Sciatic nerve (tissue), 2 donors: ENCODE measurements at regions not wholly inside any gene's neighbourhood (a gene's known extent, or its start where the extent isn't known, plus 50 kb on each side); places are given as distances from the start of the nearest gene placed in this dataset.
A peak's percentile ranks its signal among the peaks of the same experiment; 100 is the strongest.

ENCODE experiments used
- ATAC-seq: fragments of 200-7000 bp; cut with Tn5 transposase; one replicate; pipeline ENCODE4 v1.9.1; 2020; ENCODE audit warnings: mild to moderate bottlenecking, moderate library complexity
- DNase-seq: peaks from one replicate; pipeline ENCODE4 v3.0.0-alpha.2; 2020; ENCODE audit warnings: low spot score
- intact Hi-C: fragments of 100-400 bp; cut with DNase I; formaldehyde crosslinking; loops from one replicate; pipeline ENCODE4 v1.14.2; 2022
- donor health status: DM: no; HTN: no; CAD: no.
- donor health status: DM: no; HTN: no; CAD: no.

- intact Hi-C loops = no loop called here
- DNase-seq = no peak
- no peak for ATAC-seq
Measured at GRCh38 chr4:24260133-24260715, 324.1 kb downstream of the DHX15 start.

DNA sequence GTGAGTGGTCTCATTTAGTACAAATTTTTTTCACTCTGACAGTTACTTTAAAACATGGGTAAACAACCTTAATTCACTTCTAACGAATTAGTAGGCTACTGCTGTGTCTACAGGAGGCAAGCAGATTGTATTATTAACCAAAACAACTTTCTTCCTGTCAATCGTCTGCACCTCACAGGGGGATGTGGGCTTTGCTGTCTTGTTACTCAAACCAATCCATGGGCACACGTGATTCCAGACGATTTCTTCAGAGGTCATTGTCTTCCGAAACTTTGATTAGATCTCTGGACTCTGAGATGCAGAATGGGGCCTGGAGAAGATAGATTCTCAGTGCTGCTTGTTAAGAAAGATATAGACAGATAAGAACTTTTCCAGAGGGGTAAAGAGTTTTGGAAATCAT, 327.8 kb downstream of the DHX15 start:
- ATAC-seq (no peak), DNase-seq (no peak)
- intact Hi-C loops = no loop called here

DNA sequence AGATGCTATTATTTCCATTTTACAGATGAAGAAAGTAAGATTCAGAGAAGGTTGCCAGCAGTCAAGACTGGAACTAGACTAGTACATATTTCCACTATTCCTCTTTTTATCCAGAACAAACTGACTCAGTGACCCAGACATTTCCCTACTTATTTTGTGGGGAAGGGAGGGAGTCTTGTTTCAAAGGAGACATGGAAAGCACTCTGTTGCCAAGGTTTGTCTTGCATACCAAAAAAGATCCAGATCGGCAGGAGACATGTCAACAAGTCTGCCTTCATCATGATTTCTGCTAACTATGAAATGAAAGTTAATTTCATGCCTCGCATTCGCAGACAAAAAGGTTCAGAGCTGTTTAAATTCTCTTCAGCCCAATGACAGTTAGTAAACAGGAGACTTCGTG, 328.3 kb downstream of the DHX15 start:
- DNase-seq (no peak), ATAC-seq (no peak)
- intact Hi-C loops = no loop called here

GRCh38 chr4:24252121-24252520, 332.2 kb downstream of the DHX15 start:
- ATAC-seq = no peak
- no peak for DNase-seq
- intact Hi-C loops = no loop called here

- DNase-seq = no peak
- no peak for ATAC-seq
- intact Hi-C loops = no loop called here
Measured at GRCh38 chr4:24251589-24251988, 332.8 kb downstream of the DHX15 start.

GRCh38 chr4:24249972-24250371, 334.4 kb downstream of the DHX15 start:
- DNase-seq = no peak
- no peak for ATAC-seq
- intact Hi-C loops = loop anchor here (5.0 kb wide), 1 partner anchor 1938 kb away; no protein-coding TSS in a partner anchor

GRCh38 chr4:24248674-24249630, 335.4 kb downstream of the DHX15 start:
- intact Hi-C loops = loop anchor here (5.0 kb wide), 1 partner anchor 1937 kb away; no protein-coding TSS in a partner anchor
- no peak for DNase-seq
- no peak for ATAC-seq

DNA sequence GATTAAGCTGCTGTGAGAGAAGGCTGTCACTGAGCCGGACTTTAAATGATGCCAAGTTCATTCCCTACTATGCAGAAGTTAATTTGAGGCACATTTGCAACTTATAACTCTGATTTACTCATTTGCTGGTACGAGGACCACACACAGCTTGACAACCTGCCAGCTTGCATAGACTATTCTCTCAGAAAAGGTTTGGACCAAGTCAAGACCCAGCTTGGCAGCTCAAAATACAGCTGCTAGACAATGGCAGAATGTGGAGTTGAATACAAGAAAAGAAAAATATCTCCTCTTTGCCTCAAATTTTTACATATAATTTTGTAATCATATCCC, 338.9 kb downstream of the DHX15 start:
- DNase-seq (no peak), ATAC-seq (peak; percentile 39)
- intact Hi-C loops = loop anchor here (5.0 kb wide), 1 partner anchor 1933 kb away; no protein-coding TSS in a partner anchor

GRCh38 chr4:24244663-24245490, 339.5 kb downstream of the DHX15 start:
- intact Hi-C loops = loop anchor here (5.0 kb wide), 1 partner anchor 1933 kb away; no protein-coding TSS in a partner anchor
- ATAC-seq (peak; percentile 85), DNase-seq (no peak)

GRCh38 chr4:24243641-24244040, 340.7 kb downstream of the DHX15 start:
- DNase-seq = no peak
- intact Hi-C loops = no loop called here
- peak; percentile 35 for ATAC-seq

- DNase-seq (no peak), ATAC-seq (no peak)
- intact Hi-C loops = no loop called here
Measured at GRCh38 chr4:24241511-24241910, 342.8 kb downstream of the DHX15 start.

DNA sequence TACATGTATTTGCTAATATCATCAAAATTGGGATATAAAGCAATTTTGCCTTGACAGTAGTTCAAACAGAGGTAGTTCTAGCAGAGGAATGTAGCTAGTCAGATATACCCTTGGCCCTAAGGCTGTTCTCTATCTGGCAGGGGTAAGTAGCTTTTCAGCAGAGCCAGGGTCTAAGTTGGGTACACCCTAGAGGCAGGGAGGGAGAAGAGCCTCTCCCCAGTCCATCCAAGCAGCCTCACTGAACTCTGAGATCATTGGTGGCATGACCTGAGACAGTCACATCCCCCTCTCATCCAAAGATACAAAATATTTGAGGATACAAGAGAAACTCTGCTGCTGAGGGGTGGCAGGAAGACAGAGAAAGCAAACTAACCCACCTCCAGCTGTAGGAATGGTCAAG, 343.7 kb downstream of the DHX15 start:
- ATAC-seq = no peak
- intact Hi-C loops = no loop called here
- DNase-seq = no peak

- ATAC-seq = no peak
- intact Hi-C loops = no loop called here
- DNase-seq = no peak
Measured at GRCh38 chr4:24237709-24238108, 346.6 kb downstream of the DHX15 start.

- intact Hi-C loops = no loop called here
- DNase-seq (no peak), ATAC-seq (no peak)
Measured at GRCh38 chr4:24236532-24236931, 346.7 kb upstream of the PPARGC1A start.

DNA sequence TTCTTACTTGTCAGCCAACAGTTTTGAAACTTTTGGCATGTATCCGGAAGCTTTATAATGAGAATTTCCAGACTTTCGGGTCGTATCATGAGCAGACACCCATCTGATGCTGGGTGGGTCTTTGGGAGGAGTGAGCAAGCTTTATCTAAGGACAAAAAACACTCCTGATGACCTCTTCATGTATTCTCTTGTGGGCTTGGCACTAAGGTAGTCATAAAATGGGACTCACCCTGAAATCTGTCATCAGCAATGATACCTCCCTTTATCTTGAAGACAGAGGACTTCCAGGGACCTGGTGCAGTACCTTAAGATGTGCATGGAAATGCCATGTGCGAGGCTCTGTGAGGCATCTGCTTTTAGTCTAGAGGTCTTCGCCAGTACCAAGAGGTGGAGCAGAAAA, 346.3 kb upstream of the PPARGC1A start:
- intact Hi-C loops = no loop called here
- ATAC-seq (no peak), DNase-seq (no peak)

GRCh38 chr4:24235618-24236017, 345.8 kb upstream of the PPARGC1A start:
- ATAC-seq (no peak), DNase-seq (no peak)
- intact Hi-C loops = no loop called here

DNA sequence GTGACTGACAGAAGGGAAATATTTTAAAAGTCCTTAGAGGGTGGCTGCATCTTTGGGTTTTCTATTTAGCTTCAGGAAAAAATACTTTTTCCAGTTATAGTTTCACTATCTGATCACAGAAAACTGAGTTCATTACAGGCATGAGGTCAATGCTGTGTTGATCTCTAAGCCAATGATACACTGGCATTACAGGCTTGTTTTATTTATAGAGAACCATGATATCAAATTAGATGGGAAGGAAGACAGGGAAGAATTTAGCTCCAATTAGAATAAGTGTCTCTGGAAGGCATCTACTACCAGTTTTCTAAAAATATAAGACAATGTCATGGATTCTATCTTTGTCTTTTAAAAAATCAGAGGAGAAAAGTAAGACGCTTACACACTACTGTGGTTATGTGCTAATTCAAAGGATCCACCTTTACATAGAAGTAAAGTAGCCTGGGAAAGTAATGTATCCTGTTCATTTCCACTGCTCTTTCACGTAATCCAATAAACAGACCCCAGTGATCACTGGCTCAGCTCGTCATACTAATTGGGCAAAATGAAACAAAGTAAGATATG, 344.5 kb upstream of the PPARGC1A start:
- ATAC-seq = no peak
- no peak for DNase-seq
- intact Hi-C loops = no loop called here

DNA sequence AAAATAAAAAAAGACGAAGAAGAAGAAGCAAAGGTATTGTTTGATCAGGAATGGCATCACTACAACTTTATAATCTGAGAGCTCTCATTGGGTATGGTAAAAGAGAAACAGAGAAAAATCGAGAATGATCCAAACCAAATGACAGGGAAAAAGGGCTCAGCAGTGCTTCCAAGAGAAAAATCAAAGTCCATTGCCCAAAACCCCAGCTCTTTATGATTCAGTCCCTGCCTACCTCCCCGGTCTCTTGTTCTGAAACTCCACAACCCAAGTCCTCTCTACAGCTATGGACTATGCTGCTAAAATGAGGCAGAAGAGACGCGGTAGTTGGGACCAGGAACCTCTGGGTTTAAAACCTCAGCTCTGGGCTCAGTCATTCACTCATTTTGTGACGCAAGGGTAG, 341.1 kb upstream of the PPARGC1A start:
- DNase-seq = no peak
- intact Hi-C loops = no loop called here
- no peak for ATAC-seq

DNA sequence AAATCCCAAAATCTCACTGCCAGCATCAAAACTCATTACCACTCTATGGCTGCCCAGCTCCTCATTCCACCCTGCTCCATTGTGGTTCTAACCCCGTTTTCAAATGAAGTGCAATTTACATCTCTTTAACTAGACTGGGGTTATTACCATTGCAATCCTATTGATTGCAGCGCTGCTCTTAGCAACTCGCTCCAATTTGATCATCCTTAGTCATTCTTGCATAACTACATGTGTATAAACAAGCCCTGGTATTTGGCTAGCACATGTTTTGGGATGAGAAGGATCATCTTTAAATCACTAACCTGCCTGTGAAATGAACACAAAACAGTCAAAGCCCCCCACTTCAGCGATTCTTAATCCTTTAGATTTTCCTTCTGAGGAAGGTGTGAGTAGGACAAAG, 340.1 kb upstream of the PPARGC1A start:
- DNase-seq (no peak), ATAC-seq (peak; percentile 59)
- intact Hi-C loops = no loop called here
